HG03558 (cell line): ENCODE measurements at regions not wholly inside any gene's neighbourhood (a gene's known extent, or its start where the extent isn't known, plus 50 kb on each side); places are given as distances from the start of the nearest gene placed in this dataset.
"Not testable (repeated sequence)": the region's sequence is repeated elsewhere in the genome, so short reads cannot be mapped to it uniquely, and the experiment has no call there.

Source experiments
- ATAC-seq: cut with Tn5 transposase; IDR thresholded peaks from one replicate; pipeline ENCODE4 v1.9.1; 2021; ENCODE audit warnings: moderate number of reproducible peaks; ENCODE audit not compliant: unreplicated experiment; ENCODE audit errors: extremely low read depth

DNA sequence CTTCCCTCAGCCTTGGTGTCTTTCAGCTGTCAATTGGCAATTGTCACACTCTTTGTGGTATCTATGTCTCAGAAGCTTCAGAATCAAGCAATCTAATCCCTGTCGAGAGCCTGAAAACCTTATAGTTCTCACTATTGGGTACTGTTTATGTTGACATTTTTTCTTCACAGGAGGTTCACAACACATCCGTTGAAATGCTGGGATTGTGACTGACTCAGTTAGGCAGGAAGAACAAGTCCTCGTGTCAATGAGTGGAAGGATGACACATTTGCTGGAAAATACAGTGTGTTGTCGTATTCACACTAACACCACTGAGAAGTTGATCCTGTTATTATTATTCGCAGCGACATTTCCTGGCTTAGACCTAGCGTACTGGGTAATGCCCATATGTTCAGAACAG is 163.9 kb upstream of the CITED2 start:
- no peak for ATAC-seq

DNA sequence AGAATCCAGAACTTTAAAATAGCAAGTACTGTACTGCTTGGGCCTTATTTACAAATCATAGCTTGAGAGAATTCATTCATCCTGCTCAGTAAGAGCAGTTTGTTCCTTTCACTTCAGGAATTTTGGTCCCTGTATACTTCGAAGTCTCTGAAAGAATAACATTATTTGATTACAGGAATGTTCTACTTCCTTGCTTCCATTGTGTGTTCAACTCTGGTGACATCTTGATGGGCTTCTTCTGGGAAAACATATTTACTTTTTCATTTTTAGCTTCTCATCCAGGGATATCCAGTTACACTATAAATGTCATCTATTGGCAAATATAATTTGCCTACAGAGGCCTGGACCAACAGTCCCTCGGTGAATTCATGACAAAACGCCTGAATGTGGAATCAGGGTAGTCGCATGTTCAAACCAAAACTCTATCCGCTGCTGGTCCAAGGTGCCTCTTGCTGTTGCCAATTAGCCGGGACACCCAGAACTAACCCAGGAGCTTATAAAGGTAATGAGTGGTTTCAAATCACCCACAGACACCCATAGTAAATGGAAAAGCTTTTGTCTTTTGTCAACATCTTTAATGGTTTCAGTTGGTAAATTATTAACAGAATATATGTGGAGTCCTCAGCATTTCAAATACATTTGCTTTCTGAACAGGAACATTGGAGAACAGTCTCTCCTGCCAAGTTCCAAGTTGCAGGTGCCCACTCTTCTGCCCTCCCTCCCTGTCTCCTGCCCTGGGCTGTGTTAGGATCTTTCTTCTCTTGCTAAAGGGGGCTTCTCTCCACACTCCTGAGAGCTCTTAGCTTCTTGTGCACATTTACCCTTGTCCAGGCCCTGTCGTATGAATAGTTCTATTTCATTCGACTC is 162.5 kb upstream of the CITED2 start:
- ATAC-seq: no peak

DNA sequence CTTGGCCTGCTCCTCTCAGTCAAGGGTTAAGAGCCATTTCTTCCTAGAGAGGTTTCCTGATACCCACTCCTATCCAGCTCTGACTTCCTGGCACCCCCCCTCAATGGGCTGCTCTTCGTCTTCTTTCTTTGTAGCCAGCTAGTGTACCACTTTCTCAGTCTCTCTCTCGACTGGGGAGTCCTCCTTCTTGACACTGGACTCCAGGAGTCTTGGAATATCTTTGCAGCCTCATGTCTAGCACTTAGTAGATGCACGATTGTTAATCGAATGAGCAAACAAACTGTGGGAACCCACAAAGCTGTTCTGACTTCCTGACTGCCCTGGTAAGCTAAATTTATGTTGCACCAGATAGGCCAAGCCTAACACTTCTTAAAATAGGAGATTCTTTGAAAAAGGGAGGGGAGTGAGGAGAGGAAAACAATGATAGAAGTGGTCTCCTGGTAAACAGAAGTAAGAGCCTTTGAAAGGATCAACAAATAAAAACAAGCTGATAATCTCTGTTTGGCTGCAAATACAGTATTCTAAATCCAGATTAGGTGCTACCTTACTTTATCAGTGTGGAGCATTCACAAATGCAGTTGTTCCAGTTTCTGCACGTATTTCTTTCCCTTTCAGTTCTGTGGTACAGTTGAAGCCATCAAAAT is 160.1 kb upstream of the CITED2 start:
- no peak for ATAC-seq

DNA sequence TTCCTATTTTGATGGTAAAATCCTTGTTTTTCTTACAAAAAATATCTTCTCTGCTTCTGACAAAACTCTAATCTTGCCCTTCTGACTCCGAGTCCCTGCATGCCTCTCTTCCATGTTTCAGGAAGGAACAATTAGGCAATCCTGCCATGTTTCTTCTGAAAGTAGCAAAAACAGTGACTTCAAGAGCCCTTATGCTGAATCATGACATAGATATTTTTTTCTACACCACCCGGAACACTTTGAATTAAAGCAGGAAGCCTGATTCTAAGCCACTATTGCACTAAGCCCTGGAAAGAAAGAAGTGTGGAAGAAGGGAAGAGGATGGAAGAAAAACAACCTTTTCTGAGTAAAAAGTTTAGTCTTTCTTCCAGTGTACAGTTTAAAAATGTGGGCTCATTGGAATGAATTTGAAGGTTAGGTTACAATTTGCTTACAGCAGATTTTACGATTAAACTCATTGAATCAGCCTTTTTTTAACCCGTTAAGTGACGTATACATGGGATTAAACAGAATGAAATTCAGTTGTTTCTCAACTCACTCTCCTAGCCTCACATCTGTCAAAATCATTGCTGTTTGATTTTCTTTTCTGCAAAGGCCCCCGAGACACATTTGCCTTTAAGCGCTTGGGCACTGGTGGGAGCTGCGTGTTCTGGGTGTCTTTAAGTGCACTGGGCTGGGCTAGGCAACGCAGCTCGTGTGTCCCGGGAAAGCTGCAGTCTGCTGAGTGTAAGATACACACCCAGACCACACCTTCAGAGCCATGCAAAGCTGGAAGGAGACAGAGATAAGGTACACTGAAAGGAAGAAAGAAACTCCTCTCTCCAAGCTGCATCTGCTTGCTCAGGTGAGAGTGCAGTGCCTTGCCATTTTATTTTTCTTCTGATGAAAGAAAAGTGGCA is 159.4 kb upstream of the CITED2 start:
- ATAC-seq: no peak

DNA sequence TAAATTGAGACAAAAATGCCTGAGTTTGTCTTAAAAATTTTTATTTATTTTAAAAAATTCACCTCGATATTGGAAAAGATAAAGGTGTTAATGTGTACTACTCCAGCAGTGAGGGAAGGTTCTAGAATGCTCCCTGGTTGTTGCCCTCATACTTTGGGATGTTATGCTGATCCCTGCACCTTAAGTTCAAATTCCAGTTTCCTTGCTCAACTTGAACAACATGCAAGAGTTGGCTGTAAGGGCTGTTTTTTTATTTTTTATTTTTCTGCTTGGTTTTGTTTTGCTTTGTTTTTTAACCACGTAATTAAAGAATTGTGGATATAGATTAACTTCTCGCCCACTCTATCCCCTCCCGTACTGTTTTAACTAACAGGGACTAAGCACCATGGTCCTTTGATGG is 158.7 kb upstream of the CITED2 start:
- ATAC-seq: no peak

DNA sequence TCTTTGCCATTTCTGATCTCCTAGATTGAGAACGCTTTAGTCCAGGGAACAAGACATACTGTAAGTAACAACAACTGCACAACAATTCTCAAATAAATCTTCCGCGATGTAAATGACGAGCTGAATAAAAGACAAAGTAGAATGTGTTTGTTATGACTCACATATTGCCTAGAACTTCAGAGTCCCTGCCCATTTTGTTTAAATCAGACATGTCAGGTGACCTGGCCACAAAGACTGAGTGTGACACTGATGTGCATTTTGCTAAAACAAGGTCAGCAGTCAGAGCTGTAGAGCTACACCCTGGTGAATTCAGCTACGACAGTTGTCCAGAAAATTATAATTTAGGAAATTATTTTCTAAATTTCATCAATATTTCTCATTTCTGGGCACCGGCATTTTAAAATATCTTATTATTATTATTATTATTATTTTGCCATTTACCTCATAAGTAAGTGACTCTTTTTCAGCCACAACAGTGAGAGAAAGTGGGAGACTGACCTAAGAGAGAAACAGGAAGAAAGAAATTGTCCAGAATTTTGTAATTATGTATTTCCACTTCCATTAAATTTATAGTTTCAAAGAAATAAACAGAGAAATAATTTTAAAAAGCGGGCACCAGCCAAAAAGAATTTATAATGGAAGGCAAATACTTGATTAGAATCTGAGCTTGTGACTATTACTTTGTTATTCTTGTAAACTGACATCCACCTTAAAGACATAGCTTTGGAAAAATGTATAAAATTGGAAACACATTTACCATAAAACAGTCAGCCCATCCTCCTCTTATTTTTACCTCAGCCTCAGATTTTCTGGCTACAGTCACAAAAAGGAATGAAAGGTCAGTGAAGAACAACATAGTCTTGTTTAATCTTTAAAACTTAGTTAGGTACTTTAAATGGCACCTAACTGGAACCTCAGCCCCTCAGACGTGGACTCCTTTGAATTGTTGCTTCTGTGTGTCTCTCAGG is 157.0 kb upstream of the CITED2 start:
- ATAC-seq: no peak

DNA sequence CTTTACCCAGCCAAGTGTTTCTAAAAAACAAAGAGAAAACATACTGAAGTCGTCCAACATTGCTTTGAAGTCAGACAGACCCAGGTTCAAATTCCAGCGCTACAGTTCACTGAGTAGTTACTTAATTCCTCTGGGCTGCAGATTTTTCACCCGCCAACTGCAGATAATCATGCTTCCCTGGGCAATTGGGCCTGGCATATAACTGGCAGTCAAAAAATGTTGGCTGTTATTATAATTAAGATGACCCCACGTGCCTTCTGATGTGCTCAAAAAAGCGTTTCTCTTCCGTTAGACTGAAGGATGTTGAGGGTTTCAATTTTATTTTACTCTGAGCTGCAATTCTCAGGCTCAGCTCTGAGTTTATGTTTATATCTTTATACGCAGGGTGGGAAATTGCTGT is 156.1 kb upstream of the CITED2 start:
- ATAC-seq: no peak

DNA sequence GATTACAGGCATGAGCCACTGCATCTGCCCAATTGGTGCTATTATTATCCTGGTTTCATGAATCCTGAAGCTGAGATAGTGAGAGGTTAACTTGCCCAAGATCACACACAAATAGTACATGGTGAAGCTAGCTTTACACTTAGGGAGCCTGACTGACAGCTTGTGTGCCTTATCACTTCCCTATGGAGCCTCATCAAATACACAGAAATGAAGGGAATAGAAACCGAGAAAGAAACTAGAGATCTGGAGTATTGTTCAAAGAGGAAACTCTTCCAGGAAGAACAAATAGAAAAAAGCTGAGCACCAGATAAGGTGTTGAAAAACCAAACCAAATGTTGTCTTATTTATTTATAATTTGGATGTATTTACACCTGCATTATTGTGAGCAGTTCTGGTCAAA is 155.0 kb upstream of the CITED2 start:
- ATAC-seq: no peak

DNA sequence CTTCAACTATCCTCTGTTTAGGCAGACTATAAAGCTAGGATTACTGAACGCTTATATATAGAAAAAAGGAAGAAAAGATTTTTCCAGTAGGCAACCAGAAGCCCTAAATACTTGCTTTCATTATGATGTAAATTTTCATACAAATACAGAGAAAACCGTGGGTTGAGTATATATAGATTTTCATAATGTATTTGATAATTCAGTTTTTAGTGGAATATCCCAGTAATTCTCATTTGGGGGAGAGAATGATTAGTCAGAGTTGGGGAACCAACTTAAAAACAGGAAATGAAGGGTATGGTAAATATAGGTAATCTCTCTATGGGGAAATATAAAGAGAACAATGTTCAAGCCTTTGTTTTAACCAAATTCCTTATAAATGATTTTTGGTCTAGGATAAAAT is 154.0 kb upstream of the CITED2 start:
- ATAC-seq: no peak

DNA sequence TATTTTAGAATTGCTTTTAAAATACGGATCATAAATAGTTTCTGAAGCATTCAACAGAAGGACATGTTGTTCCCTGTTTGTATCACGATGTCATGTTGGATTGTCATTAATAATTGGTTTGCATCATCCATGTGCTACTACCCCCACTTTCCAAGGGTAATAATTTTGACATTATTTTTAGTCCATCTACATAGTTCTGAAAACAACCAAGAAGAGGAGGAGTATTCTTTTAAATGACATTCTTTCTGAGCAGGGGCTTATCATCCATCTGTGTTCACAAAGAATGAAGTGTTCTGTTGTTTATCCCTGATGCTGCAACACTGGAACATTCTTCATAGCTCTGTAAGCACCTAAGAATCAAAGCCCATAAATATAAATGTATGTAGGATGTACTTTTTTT is 151.0 kb upstream of the CITED2 start:
- ATAC-seq: no peak

DNA sequence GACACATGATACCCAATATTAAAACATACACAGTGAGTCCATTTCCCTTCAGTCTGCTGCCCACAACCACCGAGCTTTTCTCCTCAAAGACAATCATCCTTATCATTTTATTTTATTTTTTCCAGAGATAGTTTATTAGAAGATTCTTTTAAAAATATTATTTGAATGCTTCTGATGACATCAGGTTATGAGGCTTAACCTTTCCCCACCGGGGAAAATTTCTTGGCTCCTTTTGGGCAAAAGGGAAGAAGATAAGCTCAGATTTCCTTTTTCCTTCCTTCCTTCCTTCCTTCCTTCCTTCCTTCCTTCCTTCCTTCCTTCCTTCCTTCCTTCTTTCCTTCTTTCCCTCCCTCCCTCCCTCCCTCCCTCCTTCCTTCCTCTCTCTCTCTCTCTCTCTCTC is 149.5 kb upstream of the CITED2 start:
- ATAC-seq: no peak

DNA sequence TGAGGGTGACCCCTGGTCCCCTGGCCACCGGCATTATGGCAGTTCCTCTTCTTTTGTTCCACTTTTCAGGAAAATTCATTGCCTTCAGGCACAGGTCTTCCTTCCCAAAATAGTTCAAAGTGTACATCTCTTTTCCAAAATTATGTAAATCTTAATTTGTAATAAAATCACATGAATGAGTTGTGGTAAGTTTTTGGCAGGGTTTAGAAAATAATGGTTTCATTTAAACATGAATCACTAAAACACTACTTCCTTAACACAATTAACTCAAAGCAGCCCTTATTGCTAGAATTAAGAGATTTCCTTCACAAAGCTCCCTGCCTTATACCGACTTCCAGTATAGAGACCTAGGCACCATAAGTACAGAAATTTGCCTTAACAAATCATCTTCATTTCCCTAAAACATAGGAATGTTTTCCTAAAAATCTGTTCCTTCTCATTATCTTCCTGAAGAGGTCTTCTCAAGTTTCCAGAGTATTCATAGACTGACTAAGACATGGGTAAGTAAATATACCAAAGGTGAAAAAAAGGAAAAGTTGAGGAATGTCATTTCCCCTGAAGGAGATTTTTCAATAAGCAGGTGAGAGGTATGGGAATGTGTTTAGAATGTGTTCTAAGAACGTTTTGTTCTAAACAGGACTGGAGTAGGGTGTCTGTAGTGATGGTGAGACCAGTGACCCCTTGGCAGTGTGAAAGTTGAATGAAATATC is 148.2 kb upstream of the CITED2 start:
- ATAC-seq: no peak

DNA sequence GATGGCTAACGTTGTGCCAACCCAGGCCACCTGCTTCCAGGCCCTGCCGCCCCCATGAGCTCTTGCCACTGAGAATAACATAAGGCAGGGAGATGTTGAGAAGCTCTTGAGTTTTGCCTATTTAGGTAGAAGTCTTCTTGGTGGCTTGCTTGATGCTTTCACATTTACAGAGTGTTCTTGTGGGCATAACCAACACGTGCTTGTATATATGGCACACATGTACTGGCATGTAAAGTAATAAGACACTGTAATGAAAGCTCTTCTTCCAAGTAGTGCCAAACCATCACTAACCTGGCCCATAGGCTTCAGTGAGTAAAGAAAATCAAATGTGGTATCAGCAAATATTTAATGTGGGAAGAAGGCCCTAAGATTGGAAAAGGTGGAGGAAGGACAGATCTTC is 146.9 kb upstream of the CITED2 start:
- ATAC-seq: no peak

DNA sequence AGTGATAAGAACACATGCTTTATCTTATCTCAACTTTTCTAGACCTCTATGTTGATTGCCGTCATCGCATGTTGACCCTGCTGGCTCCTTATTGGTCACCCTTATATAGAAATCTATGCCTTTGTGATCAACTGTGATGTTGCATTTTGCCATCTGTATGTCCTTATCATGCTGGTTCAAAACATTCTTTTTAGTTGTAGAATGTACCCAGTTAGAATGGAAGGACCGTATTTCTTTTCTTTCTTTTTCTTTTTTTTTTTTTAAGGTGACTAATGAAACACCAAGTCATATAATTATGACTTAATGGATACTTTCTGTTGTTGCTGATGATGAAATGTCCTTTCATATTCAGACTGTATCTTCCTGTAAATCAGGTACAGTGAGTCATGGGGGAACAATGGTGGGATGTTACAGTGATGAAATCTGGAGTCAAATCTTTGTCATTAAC is 145.9 kb upstream of the CITED2 start:
- ATAC-seq: no peak

DNA sequence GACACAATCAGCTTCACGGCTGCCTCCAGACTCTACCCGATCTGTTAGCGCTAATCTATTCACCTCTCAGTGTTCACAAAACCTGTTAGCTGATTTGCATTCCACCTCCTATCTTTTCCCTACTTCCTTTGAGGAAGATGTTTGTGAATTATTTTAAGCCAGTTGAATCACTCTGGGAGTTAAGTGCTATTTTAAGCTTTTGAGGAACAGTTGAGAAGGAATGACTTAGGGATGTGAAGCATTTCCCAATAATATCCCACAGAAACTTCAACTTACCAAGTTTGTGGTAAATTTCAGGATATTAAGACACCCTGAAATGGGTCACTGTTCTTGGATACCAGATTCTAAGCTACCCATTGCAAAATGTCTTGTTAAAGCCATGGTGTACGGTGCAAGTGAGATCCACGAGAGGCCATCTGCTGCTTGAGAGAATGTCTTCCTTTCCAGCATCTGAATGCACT is 145.2 kb upstream of the CITED2 start:
- no peak for ATAC-seq

DNA sequence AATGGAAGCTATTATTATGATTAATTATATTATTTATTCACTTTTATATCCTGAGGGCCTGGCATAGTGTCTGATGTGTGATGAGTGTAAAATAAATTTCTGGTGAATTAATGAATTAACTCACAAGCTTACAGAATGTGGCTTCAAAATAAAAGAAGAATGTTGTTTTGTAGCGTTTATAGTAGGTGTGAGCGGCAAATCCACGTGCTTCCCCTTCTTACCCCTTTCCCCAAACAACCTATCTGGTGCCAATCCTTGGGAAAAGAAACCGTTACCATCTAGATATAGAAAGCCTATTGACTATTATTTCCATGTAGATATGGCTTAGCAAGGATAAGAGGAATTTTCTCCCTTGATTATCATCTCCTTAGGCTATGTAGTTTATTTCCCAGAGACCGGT is 144.6 kb upstream of the CITED2 start:
- ATAC-seq: no peak

DNA sequence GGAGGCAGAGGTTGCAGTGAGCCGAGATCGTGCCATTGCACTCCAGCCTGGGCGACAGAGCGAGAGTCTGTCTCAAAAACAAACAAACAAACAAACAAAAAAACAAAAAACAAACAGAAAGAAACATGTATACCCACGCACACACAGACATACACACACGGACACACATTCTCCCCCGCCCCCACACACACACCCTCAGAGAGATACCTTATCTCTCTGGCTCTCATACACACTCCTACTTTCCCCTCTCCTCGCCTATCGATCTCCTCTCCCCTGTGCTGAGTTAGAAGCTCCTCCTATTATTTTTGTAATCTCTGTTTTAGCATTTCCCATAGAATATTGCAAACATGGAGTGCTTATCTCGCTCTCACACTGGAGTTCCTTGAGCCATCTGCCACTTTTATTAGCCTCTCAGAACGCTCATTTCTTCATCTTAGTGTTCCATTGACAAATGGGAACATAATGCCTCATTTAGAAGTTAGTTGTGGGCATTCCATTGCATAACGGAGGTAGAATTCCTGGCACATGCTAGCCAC is 144.2 kb upstream of the CITED2 start:
- no peak for ATAC-seq

DNA sequence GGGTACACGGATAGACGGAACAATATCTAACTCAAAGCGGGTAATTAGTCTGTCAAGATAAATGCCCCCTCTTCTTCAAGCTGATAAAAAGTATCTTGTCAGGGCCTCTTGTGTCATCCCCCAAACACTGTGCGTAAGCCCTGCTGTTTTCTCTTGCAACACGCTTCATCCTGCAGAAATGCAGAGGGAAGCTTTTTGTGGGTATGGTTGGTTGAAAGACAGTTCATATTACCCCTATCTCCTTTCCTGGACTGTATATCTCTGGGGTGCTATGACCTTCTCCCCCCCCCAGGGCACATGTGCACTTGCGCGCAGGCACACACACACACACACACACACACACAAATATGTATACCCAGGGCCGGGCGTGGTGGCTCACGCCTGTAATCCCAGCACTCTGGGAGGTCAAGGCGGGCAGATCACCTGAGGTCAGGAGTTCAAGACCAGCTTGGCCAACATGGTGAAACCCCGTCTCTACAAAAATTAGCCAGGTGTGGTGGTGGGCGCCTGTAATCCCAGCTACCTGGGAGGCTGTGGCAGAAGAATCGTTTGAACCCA is 143.6 kb upstream of the CITED2 start:
- ATAC-seq: not testable (repeated sequence)
